ENCODE measurements at regions not wholly inside any gene's neighbourhood (a gene's known extent, or its start where the extent isn't known, plus 50 kb on each side); places are given as distances from the start of the nearest gene placed in this dataset.
"Not testable (repeated sequence)": the region's sequence is repeated elsewhere in the genome, so short reads cannot be mapped to it uniquely, and the experiment has no call there.

- not testable (repeated sequence) for H2BK5ac ChIP-seq (ENCODE audit: low read depth, low read length, poor library complexity); H3K36me3 ChIP-seq (ENCODE audit: control insufficient read depth in 1 of 2, insufficient read depth in 2 of 2, low read length in 2 of 2); H3K27ac ChIP-seq (ENCODE audit: low read depth, low read length); H3K79me2 ChIP-seq (ENCODE audit: control insufficient read depth, insufficient read depth, low read length, poor library complexity); H3K18ac ChIP-seq (ENCODE audit: low read length); H3K79me1 ChIP-seq (ENCODE audit: low read length); H3K14ac ChIP-seq (ENCODE audit: low read length); H3K9ac ChIP-seq (ENCODE audit: low read length); H2AFZ ChIP-seq (ENCODE audit: insufficient read depth, low read length, poor library complexity); H2BK120ac ChIP-seq (ENCODE audit: insufficient read depth, low read length, poor library complexity); H3K4ac ChIP-seq (ENCODE audit: low read depth, low read length); H3K9me3 ChIP-seq (ENCODE audit: insufficient read depth, low read depth, low read length); H3K27me3 ChIP-seq (ENCODE audit: insufficient read depth, low read length); DNase-seq; H3K4me1 ChIP-seq (ENCODE audit: control insufficient read depth in 1 of 2, insufficient read depth in 2 of 2, low read length in 2 of 2); H3K4me2 ChIP-seq (ENCODE audit: low read length); H4K12ac ChIP-seq (ENCODE audit: low read depth, low read length); H2BK12ac ChIP-seq (ENCODE audit: low read length); H4K91ac ChIP-seq (ENCODE audit: low read depth, low read length); H3K23ac ChIP-seq (ENCODE audit: low read length); H4K8ac ChIP-seq (ENCODE audit: low read depth, low read length); H2AK5ac ChIP-seq (ENCODE audit: low read length); H3K4me3 ChIP-seq (ENCODE audit: low read depth, low read length)
- no CpG with 5 or more reads among the region's 1 CpG for WGBS (ENCODE audit: extremely low coverage, insufficient coverage, insufficient read length)
Measured at GRCh38 chr2:142729814-142730213, 147.7 kb upstream of the KYNU start.

- H3K14ac ChIP-seq (ENCODE audit: low read length); H4K8ac ChIP-seq (ENCODE audit: low read depth, low read length); H2BK12ac ChIP-seq (ENCODE audit: low read length); H3K18ac ChIP-seq (ENCODE audit: low read length); H2AFZ ChIP-seq (ENCODE audit: insufficient read depth, low read length, poor library complexity); H3K4me1 ChIP-seq (ENCODE audit: control insufficient read depth in 1 of 2, insufficient read depth in 2 of 2, low read length in 2 of 2); H3K23ac ChIP-seq (ENCODE audit: low read length); H3K79me2 ChIP-seq (ENCODE audit: control insufficient read depth, insufficient read depth, low read length, poor library complexity); H3K4ac ChIP-seq (ENCODE audit: low read depth, low read length); H2BK5ac ChIP-seq (ENCODE audit: low read depth, low read length, poor library complexity); H3K4me2 ChIP-seq (ENCODE audit: low read length); H3K9me3 ChIP-seq (ENCODE audit: insufficient read depth, low read depth, low read length); DNase-seq; H3K4me3 ChIP-seq (ENCODE audit: low read depth, low read length); H2AK5ac ChIP-seq (ENCODE audit: low read length); H3K36me3 ChIP-seq (ENCODE audit: control insufficient read depth in 1 of 2, insufficient read depth in 2 of 2, low read length in 2 of 2); H4K91ac ChIP-seq (ENCODE audit: low read depth, low read length); H3K27ac ChIP-seq (ENCODE audit: low read depth, low read length); H3K9ac ChIP-seq (ENCODE audit: low read length); H3K27me3 ChIP-seq (ENCODE audit: insufficient read depth, low read length); H3K79me1 ChIP-seq (ENCODE audit: low read length); H4K12ac ChIP-seq (ENCODE audit: low read depth, low read length); H2BK120ac ChIP-seq (ENCODE audit: insufficient read depth, low read length, poor library complexity): not testable (repeated sequence)
- no CpG with 5 or more reads among the region's 17 CpGs for WGBS (ENCODE audit: extremely low coverage, insufficient coverage, insufficient read length)
Measured at GRCh38 chr2:142727821-142728478, 149.5 kb upstream of the KYNU start.

- H3K27ac ChIP-seq (ENCODE audit: low read depth, low read length): no peak overlapping the region
- no peaks in the 10 kb centered on the region for H3K79me1 ChIP-seq (ENCODE audit: low read length)
- H2BK5ac ChIP-seq (ENCODE audit: low read depth, low read length, poor library complexity): no peak overlapping the region
- no peak overlapping the region for H3K23ac ChIP-seq (ENCODE audit: low read length)
- no peaks in the 10 kb centered on the region for H3K4me1 ChIP-seq (ENCODE audit: control insufficient read depth in 1 of 2, insufficient read depth in 2 of 2, low read length in 2 of 2)
- H3K4ac ChIP-seq (ENCODE audit: low read depth, low read length): no peak overlapping the region
- H4K91ac ChIP-seq (ENCODE audit: low read depth, low read length): no peak overlapping the region
- no peaks in the 10 kb centered on the region for H3K27me3 ChIP-seq (ENCODE audit: insufficient read depth, low read length)
- H2AK5ac ChIP-seq (ENCODE audit: low read length): no peak overlapping the region
- H3K79me2 ChIP-seq (ENCODE audit: control insufficient read depth, insufficient read depth, low read length, poor library complexity): no peaks in the 10 kb centered on the region
- H3K14ac ChIP-seq (ENCODE audit: low read length): no peak overlapping the region
- no peak overlapping the region for H4K12ac ChIP-seq (ENCODE audit: low read depth, low read length)
- no peak for DNase-seq
- no peak overlapping the region for H3K4me2 ChIP-seq (ENCODE audit: low read length)
- no peak overlapping the region for H2BK12ac ChIP-seq (ENCODE audit: low read length)
- no peak overlapping the region for H4K8ac ChIP-seq (ENCODE audit: low read depth, low read length)
- no peak overlapping the region for H3K18ac ChIP-seq (ENCODE audit: low read length)
- H3K36me3 ChIP-seq (ENCODE audit: control insufficient read depth in 1 of 2, insufficient read depth in 2 of 2, low read length in 2 of 2): peaks cover 0 to 2% of the 10 kb centered on the region in 2 experiments
- no peak overlapping the region for H2BK120ac ChIP-seq (ENCODE audit: insufficient read depth, low read length, poor library complexity)
- peaks cover 2% of the 10 kb centered on the region for H3K9me3 ChIP-seq (ENCODE audit: insufficient read depth, low read depth, low read length)
- H2AFZ ChIP-seq (ENCODE audit: insufficient read depth, low read length, poor library complexity): no peak overlapping the region
- no CpG with 5 or more reads among the region's 2 CpGs for WGBS (ENCODE audit: extremely low coverage, insufficient coverage, insufficient read length)
- no peak overlapping the region for H3K4me3 ChIP-seq (ENCODE audit: low read depth, low read length)
- H3K9ac ChIP-seq (ENCODE audit: low read length): no peak overlapping the region
Measured at GRCh38 chr2:142725386-142725785, 152.1 kb upstream of the KYNU start.

GRCh38 chr2:142724713-142725349 lies 152.6 kb upstream of the KYNU start:
- Histone ChIP-seq H3K27ac (ENCODE audit: low read depth, low read length) (no peak overlapping the region), H4K91ac (ENCODE audit: low read depth, low read length) (no peak overlapping the region), H2BK12ac (ENCODE audit: low read length) (no peak overlapping the region), H3K4me3 (ENCODE audit: low read depth, low read length) (no peak overlapping the region), H3K79me1 (ENCODE audit: low read length) (no peaks in the 10 kb centered on the region), H3K4ac (ENCODE audit: low read depth, low read length) (no peak overlapping the region), H3K9me3 (ENCODE audit: insufficient read depth, low read depth, low read length) (peaks cover 2% of the 10 kb centered on the region), H2AFZ (ENCODE audit: insufficient read depth, low read length, poor library complexity) (no peak overlapping the region), H3K79me2 (ENCODE audit: control insufficient read depth, insufficient read depth, low read length, poor library complexity) (no peaks in the 10 kb centered on the region), H3K27me3 (ENCODE audit: insufficient read depth, low read length) (no peaks in the 10 kb centered on the region), H2BK5ac (ENCODE audit: low read depth, low read length, poor library complexity) (no peak overlapping the region), H3K14ac (ENCODE audit: low read length) (no peak overlapping the region), H3K18ac (ENCODE audit: low read length) (no peak overlapping the region), H2BK120ac (ENCODE audit: insufficient read depth, low read length, poor library complexity) (no peak overlapping the region), H3K23ac (ENCODE audit: low read length) (no peak overlapping the region), H3K9ac (ENCODE audit: low read length) (no peak overlapping the region), H3K4me1 (ENCODE audit: control insufficient read depth in 1 of 2, insufficient read depth in 2 of 2, low read length in 2 of 2) (no peaks in the 10 kb centered on the region), H3K4me2 (ENCODE audit: low read length) (no peak overlapping the region), H4K12ac (ENCODE audit: low read depth, low read length) (no peak overlapping the region), H2AK5ac (ENCODE audit: low read length) (no peak overlapping the region), H4K8ac (ENCODE audit: low read depth, low read length) (no peak overlapping the region), H3K36me3 (ENCODE audit: control insufficient read depth in 1 of 2, insufficient read depth in 2 of 2, low read length in 2 of 2) (peaks cover 0 to 2% of the 10 kb centered on the region in 2 experiments)
- DNase-seq: no peak
- no CpG with 5 or more reads among the region's 2 CpGs for WGBS (ENCODE audit: extremely low coverage, insufficient coverage, insufficient read length)

Data from trophoblast cell (in vitro differentiated cells and primary cell).